IPS-NIHi11 (cell line): ENCODE measurements at regions not wholly inside any gene's neighbourhood (a gene's known extent, or its start where the extent isn't known, plus 50 kb on each side); places are given as distances from the start of the nearest gene placed in this dataset.
"Not testable (repeated sequence)": the region's sequence is repeated elsewhere in the genome, so short reads cannot be mapped to it uniquely, and the experiment has no call there.

Source experiments
- DNase-seq: peaks from one replicate; pipeline ENCODE4 v3.0.0; 2012; ENCODE audit warnings: mixed read lengths, low spot score

GRCh38 chr2:234693681-234694190 is 196.9 kb upstream of the ARL4C start:
- not testable (repeated sequence) for DNase-seq

GRCh38 chr2:234693191-234693590 is 196.3 kb upstream of the ARL4C start:
- not testable (repeated sequence) for DNase-seq

GRCh38 chr2:234691968-234692955 is 195.4 kb upstream of the ARL4C start:
- DNase-seq, result no peak

GRCh38 chr2:234691214-234691575 is 194.3 kb upstream of the ARL4C start:
- no peak for DNase-seq

- peak; percentile 28 for DNase-seq
Observed at GRCh38 chr2:234690569-234691213, 193.8 kb upstream of the ARL4C start.

GRCh38 chr2:234689911-234690379 is 193.1 kb upstream of the ARL4C start:
- DNase-seq, result no peak

GRCh38 chr2:234687718-234688475 is 191.0 kb upstream of the ARL4C start:
- DNase-seq, result no peak

GRCh38 chr2:234686088-234686890 is 189.4 kb upstream of the ARL4C start:
- DNase-seq, result peak; percentile 61

- DNase-seq, result no peak
Observed at GRCh38 chr2:234684466-234684865, 187.6 kb upstream of the ARL4C start.

GRCh38 chr2:234683950-234684349 is 187.1 kb upstream of the ARL4C start:
- DNase-seq, result no peak

- no peak for DNase-seq
Observed at GRCh38 chr2:234682492-234683228, 185.8 kb upstream of the ARL4C start.

- no peak for DNase-seq
Observed at GRCh38 chr2:234680688-234681619, 184.1 kb upstream of the ARL4C start.

- DNase-seq, result no peak
Observed at GRCh38 chr2:234679741-234680687, 183.1 kb upstream of the ARL4C start.

- DNase-seq, result no peak
Observed at GRCh38 chr2:234679301-234679740, 182.4 kb upstream of the ARL4C start.

GRCh38 chr2:234678711-234679110 is 181.8 kb upstream of the ARL4C start:
- no peak for DNase-seq

- DNase-seq, result no peak
Observed at GRCh38 chr2:234677758-234678538, 181.1 kb upstream of the ARL4C start.

GRCh38 chr2:234676783-234677450 is 180.0 kb upstream of the ARL4C start:
- DNase-seq, result peak; percentile 13
